ENCODE measurements at regions not wholly inside any gene's neighbourhood (a gene's known extent, or its start where the extent isn't known, plus 50 kb on each side); places are given as distances from the start of the nearest gene placed in this dataset.

DNA sequence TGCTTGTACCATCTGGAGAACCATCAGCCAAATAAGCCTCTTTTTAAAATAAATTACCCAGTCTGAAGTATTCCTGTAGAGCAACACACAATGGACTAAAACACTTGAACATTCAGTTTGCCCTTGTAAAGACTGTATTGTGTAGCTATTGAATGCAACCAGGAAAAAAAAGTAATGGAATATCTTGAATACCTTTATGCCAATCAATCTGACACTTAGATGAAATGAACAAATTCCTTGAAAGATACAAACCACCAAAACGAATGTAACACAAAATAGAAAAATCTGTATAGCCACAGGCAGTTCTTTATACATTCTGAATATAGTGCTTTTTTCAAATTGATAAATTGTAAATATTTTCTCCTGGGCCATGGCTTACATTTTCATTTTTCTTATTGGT, 63.3 kb upstream of the KCNJ16 start:
- no peak for DNase-seq (ENCODE audit: extremely low spot score, unreplicated experiment)
- TF ChIP-seq, protein P1, sequence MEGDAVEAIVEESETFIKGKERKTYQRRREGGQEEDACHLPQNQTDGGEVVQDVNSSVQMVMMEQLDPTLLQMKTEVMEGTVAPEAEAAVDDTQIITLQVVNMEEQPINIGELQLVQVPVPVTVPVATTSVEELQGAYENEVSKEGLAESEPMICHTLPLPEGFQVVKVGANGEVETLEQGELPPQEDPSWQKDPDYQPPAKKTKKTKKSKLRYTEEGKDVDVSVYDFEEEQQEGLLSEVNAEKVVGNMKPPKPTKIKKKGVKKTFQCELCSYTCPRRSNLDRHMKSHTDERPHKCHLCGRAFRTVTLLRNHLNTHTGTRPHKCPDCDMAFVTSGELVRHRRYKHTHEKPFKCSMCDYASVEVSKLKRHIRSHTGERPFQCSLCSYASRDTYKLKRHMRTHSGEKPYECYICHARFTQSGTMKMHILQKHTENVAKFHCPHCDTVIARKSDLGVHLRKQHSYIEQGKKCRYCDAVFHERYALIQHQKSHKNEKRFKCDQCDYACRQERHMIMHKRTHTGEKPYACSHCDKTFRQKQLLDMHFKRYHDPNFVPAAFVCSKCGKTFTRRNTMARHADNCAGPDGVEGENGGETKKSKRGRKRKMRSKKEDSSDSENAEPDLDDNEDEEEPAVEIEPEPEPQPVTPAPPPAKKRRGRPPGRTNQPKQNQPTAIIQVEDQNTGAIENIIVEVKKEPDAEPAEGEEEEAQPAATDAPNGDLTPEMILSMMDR (IDR thresholded peaks at IDR 0.05) = no peak
- no peak overlapping the region for H3K4me3 Mint-ChIP-seq (ENCODE audit: unreplicated experiment)
- H3K9me3 Mint-ChIP-seq (ENCODE audit: unreplicated experiment) = no peaks in the 10 kb centered on the region
- no peaks in the 10 kb centered on the region for H3K27me3 Mint-ChIP-seq (ENCODE audit: unreplicated experiment)
- H3K36me3 Mint-ChIP-seq (ENCODE audit: unreplicated experiment) = no peaks in the 10 kb centered on the region
- no peaks in the 10 kb centered on the region for H3K4me1 Mint-ChIP-seq (ENCODE audit: unreplicated experiment)
- H3K27ac Mint-ChIP-seq (ENCODE audit: unreplicated experiment) = no peak overlapping the region

DNA sequence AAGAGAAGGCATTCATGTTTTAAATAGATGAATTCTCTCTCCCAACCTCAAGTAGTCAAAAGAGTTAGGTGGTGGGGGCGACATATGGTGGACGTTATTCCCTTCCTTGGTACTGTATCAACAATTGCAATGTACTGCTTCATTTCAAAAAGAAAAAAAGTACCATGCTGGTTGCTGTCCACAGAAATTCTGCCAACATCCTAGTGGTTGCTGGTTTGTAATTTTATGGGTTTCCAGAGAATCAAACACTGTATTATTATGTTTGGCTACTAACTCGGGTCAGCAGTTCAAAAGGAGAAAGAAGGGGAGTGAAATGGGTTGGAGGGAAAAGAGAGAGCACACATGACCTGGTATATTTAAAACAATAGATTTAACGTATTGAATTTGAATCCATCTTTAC, 61.1 kb upstream of the KCNJ16 start:
- TF ChIP-seq, protein P1 (IDR thresholded peaks at IDR 0.05) = no peak
- DNase-seq (ENCODE audit: extremely low spot score, unreplicated experiment) = no peak
- no peaks in the 10 kb centered on the region for H3K9me3 Mint-ChIP-seq (ENCODE audit: unreplicated experiment)
- no peak overlapping the region for H3K4me3 Mint-ChIP-seq (ENCODE audit: unreplicated experiment)
- H3K27ac Mint-ChIP-seq (ENCODE audit: unreplicated experiment) = no peak overlapping the region
- no peaks in the 10 kb centered on the region for H3K4me1 Mint-ChIP-seq (ENCODE audit: unreplicated experiment)
- H3K27me3 Mint-ChIP-seq (ENCODE audit: unreplicated experiment) = no peaks in the 10 kb centered on the region
- no peaks in the 10 kb centered on the region for H3K36me3 Mint-ChIP-seq (ENCODE audit: unreplicated experiment)

DNA sequence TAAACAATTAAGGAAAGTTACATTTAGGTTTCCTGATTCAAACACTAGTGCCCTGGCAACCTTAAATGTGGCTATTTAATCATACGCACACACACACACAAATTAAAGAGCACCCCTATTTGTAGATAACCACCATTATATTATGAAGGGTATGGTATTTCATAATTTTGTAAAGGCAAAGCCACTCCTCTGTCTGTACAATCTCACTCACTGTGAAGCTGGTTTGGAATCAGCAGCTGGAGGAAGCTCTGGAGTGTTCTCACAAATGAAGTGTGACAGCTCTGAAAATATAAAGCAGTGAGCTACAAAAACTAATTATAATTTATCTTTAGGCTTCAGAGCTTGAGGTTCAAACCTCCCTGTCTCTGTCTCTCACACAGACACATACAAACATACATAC, 57.9 kb upstream of the KCNJ16 start:
- Mint-ChIP-seq H3K27ac (ENCODE audit: unreplicated experiment) (no peak overlapping the region), H3K4me3 (ENCODE audit: unreplicated experiment) (no peak overlapping the region), H3K9me3 (ENCODE audit: unreplicated experiment) (no peaks in the 10 kb centered on the region), H3K4me1 (ENCODE audit: unreplicated experiment) (peaks cover 3% of the 10 kb centered on the region), H3K27me3 (ENCODE audit: unreplicated experiment) (no peaks in the 10 kb centered on the region), H3K36me3 (ENCODE audit: unreplicated experiment) (no peaks in the 10 kb centered on the region)
- TF ChIP-seq, protein P1 (IDR thresholded peaks at IDR 0.05) = no peak
- no peak for DNase-seq (ENCODE audit: extremely low spot score, unreplicated experiment)

DNA sequence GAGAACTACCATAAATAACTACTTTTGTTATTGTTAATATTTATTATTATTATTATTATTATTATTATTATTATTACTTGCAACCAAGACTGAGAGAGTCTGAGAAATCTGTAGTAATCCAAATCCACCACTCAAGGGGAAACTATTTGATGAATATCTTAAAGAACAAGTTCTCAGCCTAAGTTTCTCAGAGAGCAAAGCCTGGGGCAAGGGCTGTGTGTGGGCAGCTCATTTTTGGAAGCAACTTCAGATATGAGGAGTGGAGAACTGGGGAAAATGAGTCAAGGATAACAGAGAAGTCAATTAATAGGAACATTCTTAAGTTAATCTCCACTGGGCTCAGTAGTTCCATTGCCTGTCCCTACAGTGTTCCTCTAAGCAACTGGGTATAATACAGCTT, 57.1 kb upstream of the KCNJ16 start:
- Mint-ChIP-seq H3K9me3 (ENCODE audit: unreplicated experiment) (no peaks in the 10 kb centered on the region), H3K36me3 (ENCODE audit: unreplicated experiment) (no peaks in the 10 kb centered on the region)

DNA sequence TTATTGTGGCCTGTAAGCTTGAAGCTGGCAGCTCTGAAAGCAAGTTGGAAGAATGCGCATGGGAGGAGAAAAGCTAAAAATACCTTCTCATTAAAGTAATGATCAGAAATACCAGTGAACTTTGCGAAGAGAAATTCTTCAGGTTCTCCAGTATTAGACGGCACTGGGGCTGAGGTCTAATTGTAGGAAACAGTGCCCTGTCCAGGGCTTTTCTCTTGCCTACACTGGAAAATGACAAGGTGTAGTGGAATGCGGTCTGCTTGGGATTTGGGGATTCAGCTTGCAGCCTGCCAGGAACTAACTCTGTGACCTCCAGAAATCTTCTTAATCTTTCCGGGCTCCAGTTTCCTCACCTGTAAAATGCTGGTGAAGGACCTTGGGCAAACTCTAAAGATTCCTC, 53.3 kb upstream of the KCNJ16 start:
- no peaks in the 10 kb centered on the region for H3K9me3 Mint-ChIP-seq (ENCODE audit: unreplicated experiment)
- no peak overlapping the region for H3K4me3 Mint-ChIP-seq (ENCODE audit: unreplicated experiment)
- TF ChIP-seq, protein P1 (IDR thresholded peaks at IDR 0.05) = no peak
- peaks cover 3% of the 10 kb centered on the region for H3K4me1 Mint-ChIP-seq (ENCODE audit: unreplicated experiment)
- peaks cover 2% of the 10 kb centered on the region for H3K27me3 Mint-ChIP-seq (ENCODE audit: unreplicated experiment)
- no peaks in the 10 kb centered on the region for H3K36me3 Mint-ChIP-seq (ENCODE audit: unreplicated experiment)
- no peak for DNase-seq (ENCODE audit: extremely low spot score, unreplicated experiment)
- no peak overlapping the region for H3K27ac Mint-ChIP-seq (ENCODE audit: unreplicated experiment)

More for the DNA sequence above, 57.1 kb upstream of the KCNJ16 start:
- peaks cover 3% of the 10 kb centered on the region for H3K4me1 Mint-ChIP-seq (ENCODE audit: unreplicated experiment)
- TF ChIP-seq, protein P1 (IDR thresholded peaks at IDR 0.05) = no peak
- no peak overlapping the region for H3K27ac Mint-ChIP-seq (ENCODE audit: unreplicated experiment)
- no peak overlapping the region for H3K4me3 Mint-ChIP-seq (ENCODE audit: unreplicated experiment)
- no peaks in the 10 kb centered on the region for H3K27me3 Mint-ChIP-seq (ENCODE audit: unreplicated experiment)
- DNase-seq (ENCODE audit: extremely low spot score, unreplicated experiment) = no peak

Data from osteocyte (in vitro differentiated cells).